NCI-H1694 (cell line): ENCODE measurements at regions not wholly inside any gene's neighbourhood (a gene's known extent, or its start where the extent isn't known, plus 50 kb on each side); places are given as distances from the start of the nearest gene placed in this dataset.

Source experiments
- DNase-seq: peaks from one replicate; lab custom pipeline; 2025; lab: John Stamatoyannopoulos, UW

- no peak for DNase-seq
Measured at GRCh38 chr5:26227245-26227644, 811.1 kb downstream of the CDH9 start.

- DNase-seq = no peak
Measured at GRCh38 chr5:26205121-26205520, 833.3 kb downstream of the CDH9 start.

- DNase-seq = no peak
Measured at GRCh38 chr5:26193626-26194025, 844.8 kb downstream of the CDH9 start.

GRCh38 chr5:26192486-26192885, 845.9 kb downstream of the CDH9 start:
- no peak for DNase-seq

GRCh38 chr5:26181582-26181981, 856.8 kb downstream of the CDH9 start:
- no peak for DNase-seq

- no peak for DNase-seq
Measured at GRCh38 chr5:26148569-26149107, 889.7 kb downstream of the CDH9 start.

- DNase-seq = no peak
Measured at GRCh38 chr5:26143259-26143658, 895.1 kb downstream of the CDH9 start.

- no peak for DNase-seq
Measured at GRCh38 chr5:26121338-26121737, 917.0 kb downstream of the CDH9 start.

GRCh38 chr5:26104175-26104574, 934.2 kb downstream of the CDH9 start:
- no peak for DNase-seq

- DNase-seq = no peak
Measured at GRCh38 chr5:26060212-26060611, 978.2 kb downstream of the CDH9 start.

GRCh38 chr5:26054594-26054993, 983.8 kb downstream of the CDH9 start:
- no peak for DNase-seq

GRCh38 chr5:26034813-26035212, 1003.6 kb downstream of the CDH9 start:
- no peak for DNase-seq

GRCh38 chr5:26031481-26031880, 1006.9 kb downstream of the CDH9 start:
- no peak for DNase-seq

- DNase-seq = no peak
Measured at GRCh38 chr5:26026044-26026443, 1012.3 kb downstream of the CDH9 start.

- DNase-seq = no peak
Measured at GRCh38 chr5:26024774-26025173, 1013.6 kb downstream of the CDH9 start.

- no peak for DNase-seq
Measured at GRCh38 chr5:26023361-26023760, 1015.0 kb downstream of the CDH9 start.

GRCh38 chr5:26014206-26014605, 1024.2 kb downstream of the CDH9 start:
- DNase-seq = no peak

- DNase-seq = no peak
Measured at GRCh38 chr5:26012078-26012477, 1026.3 kb downstream of the CDH9 start.

GRCh38 chr5:26009742-26010141, 1028.6 kb downstream of the CDH9 start:
- no peak for DNase-seq

GRCh38 chr5:26003966-26004365, 1034.4 kb downstream of the CDH9 start:
- no peak for DNase-seq

GRCh38 chr5:25995209-25995608, 1043.2 kb downstream of the CDH9 start:
- DNase-seq = no peak

GRCh38 chr5:25993701-25994100, 1044.7 kb downstream of the CDH9 start:
- no peak for DNase-seq

GRCh38 chr5:25991639-25992038, 1046.7 kb downstream of the CDH9 start:
- no peak for DNase-seq

- DNase-seq = no peak
Measured at GRCh38 chr5:25990771-25991170, 1047.6 kb downstream of the CDH9 start.

GRCh38 chr5:25979086-25979485, 1059.3 kb downstream of the CDH9 start:
- DNase-seq = no peak
